ENCODE measurements at regions not wholly inside any gene's neighbourhood (a gene's known extent, or its start where the extent isn't known, plus 50 kb on each side); places are given as distances from the start of the nearest gene placed in this dataset.
"Not testable (repeated sequence)": the region's sequence is repeated elsewhere in the genome, so short reads cannot be mapped to it uniquely, and the experiment has no call there.

DNA sequence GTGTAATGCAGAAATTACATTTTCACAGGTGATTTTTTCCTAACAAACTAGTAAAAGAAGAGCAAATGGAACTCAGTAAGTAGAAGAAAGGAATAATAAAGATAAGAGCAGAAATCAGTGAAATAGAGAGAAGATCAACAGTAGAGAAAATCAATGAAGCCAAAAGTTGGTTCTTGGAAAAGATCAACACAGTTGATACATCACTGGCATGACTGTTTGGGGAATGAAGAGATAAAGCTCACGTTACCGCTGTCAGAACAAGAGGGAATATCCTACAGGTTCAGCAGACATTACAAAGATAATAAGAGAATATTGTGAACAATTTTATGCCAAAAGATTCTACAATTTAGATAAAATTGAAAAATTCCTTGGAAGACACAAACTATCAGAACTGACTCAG is 146.4 kb downstream of the ACTR3B start:
- DNase-seq (ENCODE audit: low spot score): no peak

- DNase-seq (ENCODE audit: low spot score): no peak
Observed at GRCh38 chr7:152907042-152907761, 147.7 kb downstream of the ACTR3B start.

DNA sequence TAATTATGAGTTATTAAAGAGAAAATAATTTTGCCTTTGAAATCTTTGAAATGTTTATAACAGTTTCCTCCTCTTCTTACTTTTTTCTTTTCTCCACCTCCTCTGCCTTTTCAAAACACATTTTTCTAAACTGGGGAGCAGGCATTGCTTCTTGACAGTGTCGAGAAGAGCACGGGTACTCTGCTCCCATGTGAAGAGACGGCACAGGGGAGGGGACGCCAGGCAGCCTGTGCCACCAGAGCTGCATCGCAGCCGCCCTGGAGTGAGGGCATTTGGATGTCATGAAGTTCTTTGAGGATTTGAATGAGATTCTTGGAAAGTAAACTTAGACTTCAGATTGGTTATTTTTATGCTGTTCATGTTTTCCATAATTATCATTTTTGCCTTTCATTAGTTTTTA is 149.7 kb downstream of the ACTR3B start:
- no peak for DNase-seq (ENCODE audit: low spot score)

DNA sequence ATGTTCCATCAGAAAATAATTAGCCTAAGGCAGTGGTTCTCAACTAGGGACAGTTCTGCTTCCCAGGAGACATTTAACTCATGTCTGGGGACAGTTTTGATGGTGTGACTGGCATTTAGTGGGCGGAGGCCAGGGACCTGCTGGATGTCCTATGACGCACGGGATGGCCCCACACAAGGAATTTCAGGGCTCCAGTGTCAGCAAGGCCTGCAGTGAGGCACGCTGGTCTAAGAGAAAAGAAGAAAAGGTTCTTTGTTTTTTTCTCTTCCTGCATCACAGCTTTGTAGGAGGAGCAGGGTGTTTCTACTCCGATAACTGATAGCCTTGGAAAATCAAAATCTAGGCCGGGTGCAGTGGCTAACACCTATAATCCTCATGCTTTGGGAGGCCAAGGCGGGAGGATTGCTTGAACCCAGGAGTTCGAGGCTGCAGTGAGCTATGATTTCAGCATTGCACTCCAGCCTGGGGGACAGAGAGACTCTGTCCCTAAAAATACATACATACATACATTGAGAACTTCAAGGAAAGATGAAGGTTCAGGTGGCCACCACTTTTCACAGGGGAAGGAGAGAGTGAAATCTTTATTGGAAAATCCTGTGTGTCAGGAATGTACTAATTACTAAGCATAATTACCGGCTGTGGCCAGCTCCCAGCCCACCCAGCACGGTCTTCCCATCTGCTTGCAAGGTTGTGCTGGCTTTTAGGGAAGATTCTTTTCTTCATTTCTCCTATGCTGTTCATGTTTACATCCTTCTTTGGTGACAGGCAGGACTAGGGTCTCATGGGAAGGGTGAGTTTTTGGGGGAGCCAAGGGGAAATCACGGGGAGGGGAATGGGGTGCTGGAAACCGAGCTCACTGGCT is 150.4 kb downstream of the ACTR3B start:
- DNase-seq (ENCODE audit: low spot score): no peak

GRCh38 chr7:152910545-152911225 is 151.1 kb downstream of the ACTR3B start:
- peak; percentile 20 for DNase-seq (ENCODE audit: low spot score)

GRCh38 chr7:152911226-152911560 is 151.6 kb downstream of the ACTR3B start:
- DNase-seq (ENCODE audit: low spot score): no peak

- DNase-seq (ENCODE audit: low spot score): no peak
Observed at GRCh38 chr7:152911922-152912321, 152.4 kb downstream of the ACTR3B start.

DNA sequence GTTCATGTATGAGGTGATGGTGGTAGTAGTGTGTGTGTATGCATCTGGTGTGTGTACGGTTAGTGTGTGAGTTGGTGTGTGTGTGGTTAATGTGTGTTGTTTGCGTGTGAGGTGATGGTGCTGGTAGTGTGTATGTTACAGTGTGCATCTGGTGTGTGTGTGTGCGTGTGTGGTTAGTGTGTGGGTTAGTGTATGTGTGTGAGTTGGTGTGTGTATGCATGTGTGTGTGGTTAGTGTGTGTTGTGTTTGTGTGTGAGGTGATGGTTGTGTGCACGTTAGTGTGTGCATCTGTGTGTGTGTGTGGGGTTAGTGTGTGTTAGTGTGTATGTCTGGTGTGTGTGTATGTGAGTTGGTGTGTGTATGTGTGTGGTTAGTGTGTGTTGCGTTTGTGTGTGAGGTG is 153.0 kb downstream of the ACTR3B start:
- no peak for DNase-seq (ENCODE audit: low spot score)

DNA sequence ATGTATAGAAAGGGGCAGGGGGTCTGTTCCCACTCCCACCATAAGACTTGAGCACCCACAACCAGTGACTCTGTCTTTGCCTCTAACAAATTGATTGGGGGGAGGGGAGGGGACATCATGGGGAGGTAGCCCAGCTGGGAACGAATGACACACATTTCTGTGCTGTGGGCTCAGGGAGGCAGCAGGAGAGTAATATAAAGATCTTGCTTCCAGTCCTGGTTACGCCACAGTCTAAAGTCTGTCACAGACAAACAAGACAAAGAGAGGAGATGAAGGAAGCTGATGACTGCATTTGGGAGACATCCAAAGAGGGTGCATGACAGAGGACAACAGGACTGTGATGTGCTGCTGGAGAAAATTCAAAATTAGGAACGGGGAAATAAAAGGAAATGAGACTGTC is 153.9 kb downstream of the ACTR3B start:
- no peak for DNase-seq (ENCODE audit: low spot score)

DNA sequence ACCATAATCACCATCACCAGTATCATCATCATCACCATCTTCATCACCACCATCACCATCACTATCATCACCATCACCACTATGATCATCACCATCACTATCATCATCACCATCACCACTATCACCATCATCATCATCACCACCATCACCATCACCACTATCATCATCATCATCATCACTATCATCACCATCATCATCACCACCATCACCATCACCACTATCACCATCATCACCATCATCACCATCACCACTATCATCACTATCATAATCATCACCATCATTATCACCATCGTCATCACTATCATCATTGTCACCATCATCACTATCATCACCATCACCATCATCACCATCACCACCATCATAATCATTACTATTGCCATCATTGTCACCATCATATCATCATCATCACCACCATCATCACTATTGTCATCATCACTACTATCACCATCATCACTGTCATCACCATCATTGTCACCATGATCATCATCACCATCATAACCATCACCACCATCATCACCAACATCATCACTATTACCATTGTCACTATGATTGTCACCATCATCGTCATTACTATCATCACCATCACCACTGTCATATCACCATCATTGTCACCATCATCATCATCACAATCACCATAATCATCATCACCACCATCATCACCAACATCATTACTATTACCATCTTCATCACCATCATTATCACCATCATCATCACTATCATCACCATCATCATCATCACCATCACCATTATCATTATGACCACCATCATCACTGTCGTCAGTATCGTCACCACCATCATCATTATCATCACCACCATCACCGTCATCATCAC is 154.7 kb downstream of the ACTR3B start:
- no peak for DNase-seq (ENCODE audit: low spot score)

DNA sequence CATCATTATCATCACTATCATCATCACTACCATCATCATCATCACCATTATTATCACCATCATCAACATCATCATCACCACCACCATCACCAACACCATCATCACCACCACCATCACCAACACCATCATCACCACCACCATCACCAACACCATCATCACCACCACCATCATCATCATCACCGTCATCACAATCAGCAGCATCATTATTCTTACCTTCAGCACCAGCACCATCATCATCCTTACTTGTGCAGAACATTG is 155.2 kb downstream of the ACTR3B start:
- DNase-seq (ENCODE audit: low spot score): peak; percentile 5

DNA sequence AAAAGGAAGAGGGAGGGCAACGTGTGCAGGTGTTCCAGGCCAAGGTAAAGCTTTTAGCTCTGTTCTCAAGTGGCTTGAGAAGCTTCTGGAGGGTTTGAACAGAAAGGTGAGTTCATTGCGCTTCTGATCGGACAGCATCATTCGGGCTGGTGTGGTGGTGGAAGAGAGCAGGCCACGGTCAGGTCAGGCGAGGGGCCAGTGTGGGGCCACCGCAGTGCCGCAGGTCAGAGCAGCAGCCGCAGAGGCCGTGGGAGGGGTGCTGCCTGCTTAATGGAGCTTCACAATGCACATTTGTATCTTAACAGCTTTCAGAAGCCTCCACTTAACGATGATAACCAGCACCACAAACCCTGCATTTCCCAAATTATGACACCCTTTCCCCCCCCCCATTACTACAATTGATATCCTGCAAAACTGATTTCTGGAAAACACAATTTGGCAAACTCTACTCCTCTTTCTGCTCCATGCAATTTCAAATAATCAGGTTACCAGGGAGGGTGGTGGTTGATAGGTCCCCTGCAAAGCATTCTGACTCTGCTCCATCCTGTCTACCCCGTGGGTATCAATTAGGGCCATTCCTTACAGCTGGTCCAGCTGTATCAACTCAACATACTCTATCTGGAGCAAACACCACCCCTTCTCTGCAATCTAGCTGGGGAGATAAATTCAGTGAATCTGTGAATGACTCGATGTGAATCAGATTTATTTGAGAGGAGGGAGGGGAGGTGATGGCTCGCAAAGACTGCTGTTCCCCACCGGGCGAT is 162.9 kb downstream of the ACTR3B start:
- no peak for DNase-seq (ENCODE audit: low spot score)

GRCh38 chr7:152923711-152924110 is 164.2 kb downstream of the ACTR3B start:
- no peak for DNase-seq (ENCODE audit: low spot score)

DNA sequence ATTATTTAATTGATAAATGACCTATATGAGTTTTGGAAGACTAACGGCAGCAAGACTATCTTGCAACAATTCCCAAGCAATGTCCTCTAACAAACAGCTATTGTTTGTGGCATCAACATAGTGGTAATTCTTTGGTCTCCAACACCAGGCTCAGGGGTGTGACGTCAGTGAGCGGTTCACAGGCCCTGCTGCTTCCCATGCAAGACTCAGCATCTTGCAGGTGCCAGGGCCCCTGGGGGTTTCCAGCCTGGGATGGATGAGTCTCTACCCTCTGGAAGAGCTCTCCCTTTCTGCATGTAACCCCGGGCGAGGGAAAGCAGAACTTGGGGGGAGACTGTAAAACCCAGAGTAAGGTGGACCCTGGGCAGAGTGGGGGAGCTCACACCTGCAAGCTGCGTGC is 164.7 kb downstream of the ACTR3B start:
- no peak for DNase-seq (ENCODE audit: low spot score)

DNA sequence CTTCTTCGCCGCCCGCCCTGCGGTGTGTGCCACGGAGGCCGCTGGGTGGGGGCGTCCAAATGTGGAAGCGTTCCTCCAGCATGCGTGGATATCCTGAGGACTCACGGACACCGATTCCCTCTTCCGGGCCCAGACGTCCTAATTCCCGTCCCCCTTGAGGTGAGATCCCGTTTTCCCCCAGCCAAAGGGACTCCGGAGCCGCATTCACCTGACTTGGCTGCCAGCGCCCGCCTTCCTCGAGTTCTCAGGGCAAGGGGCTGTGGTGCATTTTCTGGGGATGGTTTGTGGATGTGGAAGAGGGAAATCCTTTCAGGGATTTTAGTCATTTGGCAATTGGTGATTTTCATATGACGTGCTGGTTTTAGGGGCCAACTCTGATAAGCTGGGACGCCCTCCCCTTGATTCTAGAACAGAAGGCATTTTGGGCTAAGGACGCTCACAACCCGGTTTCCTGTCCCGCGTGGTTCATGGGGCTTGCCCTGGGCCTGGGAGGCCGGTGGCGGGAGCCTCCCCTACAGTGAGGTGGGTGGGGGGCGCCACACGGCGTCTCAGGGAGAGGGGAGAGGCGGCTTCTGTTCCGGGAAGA is 165.4 kb downstream of the ACTR3B start:
- no peak for DNase-seq (ENCODE audit: low spot score)

GRCh38 chr7:152925412-152926147 is 166.0 kb downstream of the ACTR3B start:
- no peak for DNase-seq (ENCODE audit: low spot score)

DNA sequence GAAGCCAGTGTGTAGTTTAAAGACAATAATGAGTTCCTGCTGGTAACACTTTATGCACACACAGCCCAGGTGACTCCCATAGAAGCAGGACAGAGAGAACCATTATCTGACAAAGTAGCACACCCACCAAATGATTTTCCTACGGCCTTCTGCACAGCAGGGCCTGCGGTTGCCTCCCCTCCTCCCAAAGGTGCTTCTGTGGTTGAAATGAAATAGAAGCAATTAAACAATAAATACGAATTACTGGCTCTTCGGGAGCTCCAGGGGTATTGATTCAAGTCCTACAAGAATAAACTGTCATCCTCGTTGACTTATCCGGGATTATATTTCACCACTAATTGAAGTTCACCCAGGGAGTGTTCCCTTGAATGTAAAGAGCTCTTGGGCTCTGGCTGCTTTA is 172.1 kb downstream of the ACTR3B start:
- no peak for DNase-seq (ENCODE audit: low spot score)

GRCh38 chr7:152937282-152937681 is 177.7 kb downstream of the ACTR3B start:
- no peak for DNase-seq (ENCODE audit: low spot score)

DNA sequence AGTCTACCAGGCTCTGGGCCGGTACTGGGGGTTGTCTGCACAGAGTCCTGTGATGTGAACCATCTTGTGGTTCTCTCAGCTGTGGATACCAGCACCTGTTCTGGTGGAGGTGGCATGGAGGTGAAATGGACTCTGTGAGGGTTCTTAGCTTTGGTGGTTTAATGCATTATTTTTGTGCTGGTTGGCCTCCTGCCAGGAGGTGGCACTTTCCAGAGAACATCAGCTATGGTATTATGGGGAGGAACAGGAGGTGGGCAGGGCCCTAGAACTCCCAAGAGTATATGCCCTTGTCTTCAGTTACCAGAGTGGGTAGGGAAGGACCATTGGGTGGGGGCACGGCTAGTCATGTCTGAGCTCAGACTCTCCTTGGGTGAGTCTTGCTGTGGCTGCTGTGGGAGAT is 187.1 kb downstream of the ACTR3B start:
- not testable (repeated sequence) for DNase-seq (ENCODE audit: low spot score)

GRCh38 chr7:152947686-152948085 is 188.1 kb downstream of the ACTR3B start:
- no peak for DNase-seq (ENCODE audit: low spot score)

Measured in mesenteric fat pad (tissue), 1 donor.